ENCODE measurements at regions not wholly inside any gene's neighbourhood (a gene's known extent, or its start where the extent isn't known, plus 50 kb on each side); places are given as distances from the start of the nearest gene placed in this dataset.
"Not testable (repeated sequence)": the region's sequence is repeated elsewhere in the genome, so short reads cannot be mapped to it uniquely, and the experiment has no call there.

DNA sequence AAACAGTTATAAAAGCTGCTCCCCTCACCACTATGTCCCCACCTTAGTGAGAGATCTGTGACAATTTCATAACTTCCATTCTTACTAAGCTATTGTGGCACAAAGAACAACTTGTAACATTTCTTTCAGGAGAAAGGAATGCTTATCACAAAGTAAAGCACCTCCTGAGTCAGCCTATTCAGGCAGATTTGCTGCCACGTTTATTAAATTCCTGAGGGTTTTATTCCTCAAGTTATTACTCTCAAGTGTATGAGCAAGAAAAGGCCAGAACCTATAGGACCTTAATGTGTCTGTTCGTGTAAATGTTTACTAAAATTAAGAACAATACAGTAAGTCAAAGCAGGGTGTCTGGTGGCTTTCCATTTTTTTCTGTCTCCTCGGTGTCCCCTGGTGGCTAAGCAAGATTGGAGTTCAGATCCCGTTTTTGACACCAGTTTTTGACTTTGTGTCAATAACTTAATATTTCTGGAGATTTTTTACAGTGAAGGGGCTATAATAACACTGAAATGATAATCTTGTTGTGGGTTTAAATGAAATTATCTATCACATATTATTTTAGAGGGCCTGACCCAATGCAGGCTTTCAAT is 1539.6 kb downstream of the BRINP3 start:
- DNase-seq: no peak

- DNase-seq: no peak
Measured at GRCh38 chr1:188941986-188942385, 1535.7 kb downstream of the BRINP3 start.

DNA sequence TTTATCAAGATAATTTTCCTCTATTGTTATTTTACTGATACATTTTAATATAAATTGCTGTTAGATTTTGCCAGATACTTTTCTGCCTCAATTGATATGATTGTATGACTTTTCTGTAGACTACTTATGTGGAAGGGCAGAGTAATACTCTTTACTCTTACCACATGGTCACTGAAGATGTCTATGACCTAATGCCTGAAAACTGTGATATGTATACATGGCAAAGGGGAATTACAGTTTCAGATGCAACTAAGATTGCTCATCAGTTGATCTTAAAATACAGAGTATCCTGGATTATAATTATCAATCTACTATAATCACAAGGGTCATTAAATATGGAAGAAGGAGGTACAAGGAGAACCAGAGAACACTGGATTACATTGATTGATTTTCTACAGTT is 1528.0 kb downstream of the BRINP3 start:
- no peak for DNase-seq

- DNase-seq: no peak
Measured at GRCh38 chr1:188958461-188959115, 1519.1 kb downstream of the BRINP3 start.

DNA sequence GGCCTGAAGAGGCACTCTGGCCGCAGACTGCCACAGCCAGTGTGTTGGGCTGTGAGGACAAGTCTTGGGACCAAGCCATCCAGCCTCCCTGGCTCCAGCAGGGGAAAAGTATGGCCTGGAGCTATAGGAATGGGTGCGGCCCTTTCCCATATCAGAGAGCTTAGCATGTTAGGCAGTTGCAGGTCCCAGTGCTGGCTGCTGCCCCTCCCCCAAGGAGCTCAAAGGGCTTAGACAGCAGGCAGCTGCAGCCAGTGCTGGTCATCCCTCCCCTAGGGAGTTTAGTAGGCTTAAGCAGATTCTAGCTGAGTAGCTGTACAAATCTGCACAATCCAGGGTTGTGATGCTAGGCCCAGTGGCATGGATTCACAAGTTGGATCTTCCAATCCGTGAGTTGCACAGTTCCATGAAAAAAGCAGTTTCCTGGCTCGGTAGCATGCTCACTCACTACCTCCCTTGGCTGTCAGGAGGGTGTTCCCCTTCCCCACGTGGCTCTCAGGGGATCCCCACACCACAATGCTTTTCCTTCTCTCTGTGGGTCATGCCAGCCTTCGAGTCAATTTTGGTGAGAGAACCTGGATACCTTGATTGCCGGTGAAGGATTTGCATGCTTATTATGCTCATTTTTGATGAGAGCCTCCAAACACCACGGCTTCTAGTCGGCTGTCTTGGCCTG is 1490.8 kb downstream of the BRINP3 start:
- DNase-seq: no peak

GRCh38 chr1:188988589-188988988 is 1489.1 kb downstream of the BRINP3 start:
- no peak for DNase-seq

DNA sequence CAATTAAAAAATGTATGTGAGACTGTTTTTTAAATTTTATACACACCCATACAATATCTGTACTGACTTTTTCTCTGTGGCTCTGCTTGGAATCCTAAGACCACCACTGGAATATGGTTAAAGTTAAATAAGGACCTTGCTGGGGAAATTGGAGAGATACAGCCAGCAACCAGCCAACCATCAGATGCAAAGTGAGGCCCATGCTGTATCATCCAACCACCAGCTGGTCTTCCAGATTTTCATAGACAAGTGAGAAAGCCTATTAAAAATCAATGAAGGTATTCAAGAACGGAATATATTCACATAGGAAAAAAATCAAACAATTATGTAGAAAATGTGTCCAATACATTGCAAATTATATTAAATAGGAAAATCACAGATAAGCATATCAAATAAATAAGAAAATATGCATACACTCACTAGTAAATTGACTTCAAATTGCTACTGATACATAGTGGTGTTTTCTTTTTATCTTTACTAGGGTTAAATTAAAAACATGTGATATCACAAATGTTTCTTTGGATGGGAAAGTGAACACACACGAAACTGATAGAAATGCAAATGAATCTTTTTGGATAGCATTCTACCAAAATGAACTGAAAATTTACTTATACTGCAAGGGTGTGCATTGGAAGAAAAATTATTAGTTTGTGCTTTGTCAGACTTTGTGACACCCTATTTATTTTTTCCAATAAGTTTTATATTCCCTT is 1486.3 kb downstream of the BRINP3 start:
- no peak for DNase-seq

DNA sequence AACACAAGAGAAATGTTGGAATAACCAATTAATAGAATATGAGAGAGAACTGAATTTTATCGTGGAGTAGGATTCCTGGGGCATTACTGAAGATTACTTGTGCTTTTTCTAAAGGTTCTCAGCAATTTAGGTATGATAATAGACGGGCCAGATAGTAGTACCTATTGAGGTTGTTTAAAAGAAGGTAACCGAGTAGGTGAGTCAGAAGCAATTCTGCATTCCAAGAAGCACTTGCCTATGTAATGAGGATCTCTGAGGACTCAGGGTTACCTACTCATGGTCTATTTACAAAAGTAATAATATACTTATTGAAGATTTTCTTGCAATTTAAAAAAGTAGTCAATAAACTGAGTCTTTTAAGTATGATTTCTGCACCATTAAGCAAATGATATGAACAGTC is 1469.8 kb downstream of the BRINP3 start:
- DNase-seq: no peak

DNA sequence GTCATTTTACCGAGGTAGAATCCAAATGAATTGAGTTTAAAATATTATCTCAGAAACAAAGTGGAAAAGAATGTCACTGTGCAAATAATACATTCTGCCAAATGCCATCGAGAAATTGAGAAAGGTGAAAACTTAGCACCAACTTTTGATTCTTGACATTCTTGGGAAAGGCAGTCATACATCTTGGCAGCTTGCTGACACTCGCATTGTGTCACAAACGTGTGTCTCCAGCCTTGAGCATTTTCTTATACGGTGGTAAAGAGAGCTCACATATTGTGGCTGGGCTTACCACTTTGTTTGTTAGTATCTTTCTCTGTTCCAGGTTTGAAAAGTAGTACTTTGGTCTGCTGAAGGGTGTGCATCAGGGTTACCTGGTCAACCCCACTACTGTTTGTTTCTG is 1456.1 kb downstream of the BRINP3 start:
- DNase-seq: no peak

GRCh38 chr1:189022015-189022414 is 1455.6 kb downstream of the BRINP3 start:
- DNase-seq: no peak

GRCh38 chr1:189027512-189027911 is 1450.2 kb downstream of the BRINP3 start:
- no peak for DNase-seq

- DNase-seq: no peak
Measured at GRCh38 chr1:189033169-189033568, 1444.5 kb downstream of the BRINP3 start.

DNA sequence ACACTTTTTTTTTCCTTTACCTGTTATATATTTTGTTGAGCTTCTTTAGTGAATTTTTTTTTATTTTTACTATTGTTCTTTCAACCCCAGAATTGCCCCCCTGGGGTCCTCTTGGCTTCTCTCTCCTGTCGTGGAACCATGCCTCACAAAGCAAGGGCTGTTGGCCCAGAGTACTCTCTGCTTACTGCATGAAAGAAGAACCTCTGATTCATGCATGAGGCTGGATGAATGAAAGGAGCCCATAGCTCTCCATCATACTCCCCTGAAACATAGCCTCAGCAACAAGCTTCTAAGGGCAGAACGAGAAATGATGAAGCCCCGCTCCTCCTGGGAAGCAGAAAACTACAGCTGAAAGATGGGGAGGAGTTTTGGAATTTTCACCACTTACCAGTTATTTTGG is 1441.0 kb downstream of the BRINP3 start:
- no peak for DNase-seq

DNA sequence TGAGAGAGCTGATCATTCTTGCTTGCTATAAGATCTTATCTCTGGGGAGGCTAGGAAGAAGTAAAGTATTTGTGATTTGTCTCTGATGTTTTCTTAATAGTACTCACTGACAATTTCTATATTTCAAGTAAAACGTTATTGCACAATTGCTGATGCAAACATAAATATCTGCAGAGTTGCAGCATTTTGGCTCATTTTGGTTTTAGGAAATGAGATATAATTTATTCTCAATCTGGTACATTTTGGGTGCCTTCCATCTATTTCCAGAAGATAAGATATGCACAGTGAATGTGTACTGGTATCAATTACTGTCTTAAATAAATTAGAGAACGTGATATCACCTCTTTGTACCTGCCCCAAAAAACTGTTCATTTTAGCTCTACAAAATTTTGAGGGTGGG is 1431.5 kb downstream of the BRINP3 start:
- DNase-seq: no peak

GRCh38 chr1:189084811-189085210 is 1392.9 kb downstream of the BRINP3 start:
- no peak for DNase-seq

DNA sequence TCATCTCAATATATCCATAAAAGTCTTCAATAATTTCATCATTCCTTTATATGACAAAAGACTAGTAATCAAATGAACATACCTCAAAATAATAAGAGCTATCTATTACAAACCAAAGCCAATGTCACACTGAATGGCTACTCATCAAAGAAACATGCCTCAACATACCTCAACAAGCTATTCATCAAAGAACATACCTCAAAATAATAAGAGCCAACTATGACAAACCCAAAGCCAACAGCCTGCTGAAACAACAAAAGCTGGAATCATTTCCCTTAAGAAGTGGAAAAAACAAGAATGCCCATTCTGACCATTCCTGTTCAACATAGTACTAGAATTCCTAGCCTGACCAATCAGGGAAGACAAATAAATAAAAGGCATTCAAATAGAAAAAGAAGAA is 1373.7 kb downstream of the BRINP3 start:
- no peak for DNase-seq

DNA sequence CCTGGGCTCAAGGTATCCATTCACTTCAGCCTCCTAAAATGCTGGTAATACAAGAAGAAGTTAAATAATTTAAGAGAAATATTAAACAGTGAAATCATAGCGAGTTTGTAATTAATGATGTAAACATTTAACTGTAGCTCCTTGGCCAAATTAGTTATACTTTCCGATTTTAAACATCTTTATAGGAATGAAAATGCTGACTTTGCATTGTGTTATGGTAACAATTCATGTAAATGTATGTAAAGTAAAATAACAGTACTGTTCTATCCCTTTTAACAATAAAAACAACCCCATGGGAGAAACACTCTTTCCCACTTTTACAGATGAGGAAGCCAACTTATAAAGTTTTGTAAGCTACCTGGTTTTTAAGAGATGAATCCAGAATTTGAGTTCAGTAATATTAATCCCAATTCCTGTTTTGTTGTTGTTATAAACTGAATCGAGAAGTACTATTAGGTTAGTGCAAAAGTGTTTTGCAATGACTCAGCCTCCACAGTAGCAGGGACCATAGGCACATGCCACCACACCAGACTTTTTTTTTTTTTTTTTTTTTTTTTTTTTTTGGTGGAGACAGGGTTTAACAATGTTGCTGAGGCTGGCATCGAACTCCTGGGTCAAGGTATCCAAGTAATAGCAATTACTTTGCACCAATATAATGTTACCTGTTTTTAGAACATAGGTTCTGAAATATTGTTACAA is 1360.4 kb downstream of the BRINP3 start:
- DNase-seq: no peak

DNA sequence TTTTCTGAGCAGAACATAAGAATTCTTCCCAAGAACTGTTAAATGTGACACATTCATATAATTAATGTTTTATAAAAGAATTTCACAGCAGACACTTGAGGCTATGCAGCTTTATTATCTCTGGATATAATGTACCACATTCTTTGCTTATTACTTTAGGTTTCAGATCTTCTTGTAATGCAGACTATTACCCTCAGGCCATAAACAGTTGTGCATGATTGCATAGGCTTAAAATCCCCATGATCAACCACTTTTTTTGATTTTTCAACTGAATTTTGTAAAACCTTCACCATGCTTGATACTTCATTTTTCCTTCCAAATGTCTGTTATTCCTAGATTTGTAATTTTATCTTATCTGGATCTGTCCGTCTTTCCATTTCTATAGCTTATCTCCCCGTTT is 1355.7 kb downstream of the BRINP3 start:
- DNase-seq: no peak

- no peak for DNase-seq
Measured at GRCh38 chr1:189125694-189126093, 1352.0 kb downstream of the BRINP3 start.

GRCh38 chr1:189131576-189131975 is 1346.1 kb downstream of the BRINP3 start:
- DNase-seq: no peak

- DNase-seq: not testable (repeated sequence)
Measured at GRCh38 chr1:189139748-189140147, 1337.9 kb downstream of the BRINP3 start.

- DNase-seq: no peak
Measured at GRCh38 chr1:189141056-189141455, 1336.6 kb downstream of the BRINP3 start.
